Ishikawa (cell line): ENCODE measurements at regions not wholly inside any gene's neighbourhood (a gene's known extent, or its start where the extent isn't known, plus 50 kb on each side); places are given as distances from the start of the nearest gene placed in this dataset.

ENCODE experiments used
- CEBPB ChIP-seq: IDR thresholded peaks from 2 replicates; pipeline ENCODE4 v1.6.1; 2012
- CREB1 ChIP-seq: IDR thresholded peaks from 2 replicates; pipeline ENCODE4 v1.6.1; 2012; ENCODE audit warnings: low read depth
- EGR1 ChIP-seq: IDR thresholded peaks from 2 replicates; pipeline ENCODE4 v1.6.1; 2012
- EP300 ChIP-seq: IDR thresholded peaks from 2 replicates; pipeline ENCODE4 v1.6.1; 2012; ENCODE audit warnings: borderline replicate concordance
- FOXM1 ChIP-seq: IDR thresholded peaks from 2 replicates; pipeline ENCODE4 v1.6.1; 2012; ENCODE audit warnings: low read depth, borderline replicate concordance
- NFIC ChIP-seq: IDR thresholded peaks from 2 replicates; pipeline ENCODE4 v1.6.1; 2012
- RAD21 ChIP-seq: IDR thresholded peaks from 2 replicates; pipeline ENCODE4 v1.6.1; 2012; ENCODE audit warnings: low read depth
- REST ChIP-seq: IDR thresholded peaks from 2 replicates; pipeline ENCODE4 v1.6.1; 2012; ENCODE audit warnings: low read depth, mild to moderate bottlenecking
- TAF1 ChIP-seq: IDR thresholded peaks from 2 replicates; pipeline ENCODE4 v1.6.1; 2012; ENCODE audit warnings: low read depth, mild to moderate bottlenecking
- TCF12 ChIP-seq: IDR thresholded peaks from 2 replicates; pipeline ENCODE4 v1.6.1; 2012; ENCODE audit warnings: low read depth
- TEAD4 ChIP-seq: IDR thresholded peaks from 2 replicates; pipeline ENCODE4 v1.6.1; 2012
- YY1 ChIP-seq: IDR thresholded peaks from 2 replicates; pipeline ENCODE4 v1.6.1; 2012; ENCODE audit warnings: low read depth
- ZBTB7A ChIP-seq: IDR thresholded peaks from 2 replicates; pipeline ENCODE4 v1.6.1; 2012; ENCODE audit warnings: low read depth
- TF ChIP-seq, protein P1 (sequence below): IDR thresholded peaks from 2 replicates; pipeline ENCODE4 v1.6.1; 2012
- TF ChIP-seq, protein P2 (sequence below): IDR thresholded peaks from 2 replicates; pipeline ENCODE4 v1.6.1; 2012

DNA sequence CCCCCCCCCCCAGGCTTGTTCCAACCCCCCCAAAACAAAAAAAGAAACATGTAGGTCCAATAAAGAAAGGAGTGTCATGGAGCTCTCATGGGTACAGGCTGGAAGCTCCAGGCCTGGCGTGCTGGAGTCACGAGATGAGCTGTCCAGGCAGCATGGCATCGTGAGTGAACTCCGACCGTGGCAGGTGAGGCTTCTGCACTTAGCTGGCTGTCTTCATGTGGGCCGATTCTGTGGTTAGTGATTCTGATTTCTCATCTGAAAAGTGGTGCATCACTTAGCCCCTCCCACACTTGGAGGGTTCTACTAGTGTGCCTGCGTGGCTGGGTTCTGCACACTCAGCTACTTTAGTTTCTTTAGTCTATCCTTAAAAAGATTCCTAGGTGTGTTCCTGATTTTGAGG, 126.4 kb upstream of the MGAT5 start:
- TF ChIP-seq RAD21 (no peak), YY1 (no peak), EP300 (no peak), TCF12 (no peak), ZBTB7A (no peak)

DNA sequence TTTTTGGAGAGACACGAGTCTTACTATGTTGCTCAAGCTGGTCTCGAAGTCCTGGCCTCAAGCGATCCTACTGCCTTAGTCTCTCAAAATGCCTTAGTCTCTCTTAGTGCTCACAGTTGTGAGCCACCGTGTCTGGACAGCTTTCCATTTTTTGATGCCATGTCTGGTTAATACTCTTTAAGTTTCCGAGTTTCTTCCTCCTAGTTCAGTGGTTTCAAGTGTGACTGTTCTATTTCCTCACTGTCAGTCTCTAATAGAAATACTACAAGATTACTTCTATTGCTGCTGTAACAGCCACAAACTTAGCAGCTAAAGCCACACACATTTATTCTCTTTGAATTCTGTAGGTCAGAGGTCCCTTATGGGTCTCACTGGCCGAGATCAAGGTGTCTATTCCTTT, 125.1 kb upstream of the MGAT5 start:
- no peak for TF ChIP-seq EGR1
- no peak for TF ChIP-seq TCF12
- TF ChIP-seq, protein P1, sequence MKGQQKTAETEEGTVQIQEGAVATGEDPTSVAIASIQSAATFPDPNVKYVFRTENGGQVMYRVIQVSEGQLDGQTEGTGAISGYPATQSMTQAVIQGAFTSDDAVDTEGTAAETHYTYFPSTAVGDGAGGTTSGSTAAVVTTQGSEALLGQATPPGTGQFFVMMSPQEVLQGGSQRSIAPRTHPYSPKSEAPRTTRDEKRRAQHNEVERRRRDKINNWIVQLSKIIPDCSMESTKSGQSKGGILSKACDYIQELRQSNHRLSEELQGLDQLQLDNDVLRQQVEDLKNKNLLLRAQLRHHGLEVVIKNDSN = no peak
- TF ChIP-seq TEAD4 = no peak
- TF ChIP-seq, protein P2, sequence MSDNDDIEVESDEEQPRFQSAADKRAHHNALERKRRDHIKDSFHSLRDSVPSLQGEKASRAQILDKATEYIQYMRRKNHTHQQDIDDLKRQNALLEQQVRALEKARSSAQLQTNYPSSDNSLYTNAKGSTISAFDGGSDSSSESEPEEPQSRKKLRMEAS = no peak
- no peak for TF ChIP-seq EP300
- TF ChIP-seq CEBPB = no peak
- no peak for TF ChIP-seq NFIC
- no peak for TF ChIP-seq CREB1
- TF ChIP-seq REST = no peak
- no peak for TF ChIP-seq FOXM1
- no peak for TF ChIP-seq TAF1
- TF ChIP-seq YY1 = no peak
- TF ChIP-seq ZBTB7A = no peak
- no peak for TF ChIP-seq RAD21

DNA sequence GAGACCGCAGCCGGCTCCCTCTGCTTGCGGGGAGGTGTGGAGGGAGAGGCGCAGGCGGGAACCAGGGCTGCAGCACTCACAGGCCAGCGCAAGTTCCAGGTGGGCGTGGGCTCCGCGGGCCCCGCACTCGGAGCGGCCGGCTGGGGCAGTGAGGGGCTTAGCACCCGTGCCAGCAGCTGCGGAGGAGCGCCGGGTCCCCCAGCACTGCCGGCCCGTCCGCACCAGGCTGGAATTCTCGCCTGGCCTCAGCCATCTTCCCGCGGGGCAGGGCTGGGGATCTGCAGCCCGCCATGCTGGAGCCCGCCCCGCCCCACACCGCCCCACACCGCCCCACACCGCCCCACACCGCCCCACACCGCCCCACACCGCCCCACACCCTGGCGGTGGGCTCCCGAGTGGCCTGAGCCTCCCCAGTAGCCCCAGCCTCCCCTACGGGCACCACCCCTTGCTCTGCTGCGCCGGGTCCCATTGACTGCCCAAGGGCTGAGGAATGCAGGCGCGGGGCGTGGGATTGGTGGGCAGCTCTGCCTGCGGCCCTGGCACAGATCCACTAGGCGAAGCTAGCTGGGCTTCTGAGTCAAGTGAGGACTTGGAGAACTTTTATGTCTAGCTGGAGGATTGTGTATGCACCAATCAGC, 123.9 kb upstream of the MGAT5 start:
- TF ChIP-seq, protein P1 = no peak
- TF ChIP-seq EGR1 = no peak
- no peak for TF ChIP-seq RAD21

DNA sequence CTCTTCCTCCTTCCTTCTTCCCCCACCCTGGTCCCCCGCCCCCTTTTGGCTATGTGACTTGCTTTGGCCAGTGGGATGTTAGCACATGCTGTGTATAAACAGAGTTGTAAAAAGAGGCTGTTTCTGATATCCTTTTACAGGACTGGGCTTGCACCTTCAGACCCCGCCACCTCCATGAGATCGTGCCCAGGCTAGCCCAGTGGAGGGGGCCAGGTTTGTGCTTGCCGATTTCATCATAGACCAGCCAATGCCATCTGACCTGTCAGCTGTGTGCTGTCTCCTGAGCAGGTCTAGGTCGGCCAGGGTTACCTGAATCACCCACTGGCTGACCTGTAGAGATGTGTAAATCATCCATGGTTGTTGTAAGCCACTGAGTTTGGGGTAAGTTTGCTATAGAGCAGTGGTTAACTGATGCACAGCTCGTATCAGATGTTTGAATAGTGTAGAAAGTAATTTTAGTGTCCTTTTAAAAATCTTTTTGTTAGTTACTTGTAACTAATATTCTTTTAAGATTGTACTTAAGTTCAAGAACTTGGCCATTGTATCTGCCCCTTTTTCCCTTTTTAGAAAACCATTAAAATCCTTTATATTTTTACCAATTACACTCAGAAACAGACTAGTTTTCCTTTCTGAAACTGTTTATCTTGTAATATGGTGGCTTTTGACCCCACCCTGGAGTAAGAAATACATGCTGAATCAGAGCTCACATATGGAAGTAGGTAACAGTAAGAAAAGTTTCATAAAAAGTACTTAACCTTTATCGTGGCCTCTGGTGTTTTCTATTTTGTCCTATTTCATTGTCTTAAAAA, 122.0 kb upstream of the MGAT5 start:
- TF ChIP-seq CREB1 (no peak), CEBPB (no peak), TAF1 (no peak), RAD21 (no peak), EP300 (no peak), EGR1 (no peak), REST (no peak), NFIC (no peak), FOXM1 (no peak), ZBTB7A (no peak), TEAD4 (no peak), TCF12 (no peak), YY1 (no peak)
- TF ChIP-seq, protein P2 = no peak
- TF ChIP-seq, protein P1 = no peak

DNA sequence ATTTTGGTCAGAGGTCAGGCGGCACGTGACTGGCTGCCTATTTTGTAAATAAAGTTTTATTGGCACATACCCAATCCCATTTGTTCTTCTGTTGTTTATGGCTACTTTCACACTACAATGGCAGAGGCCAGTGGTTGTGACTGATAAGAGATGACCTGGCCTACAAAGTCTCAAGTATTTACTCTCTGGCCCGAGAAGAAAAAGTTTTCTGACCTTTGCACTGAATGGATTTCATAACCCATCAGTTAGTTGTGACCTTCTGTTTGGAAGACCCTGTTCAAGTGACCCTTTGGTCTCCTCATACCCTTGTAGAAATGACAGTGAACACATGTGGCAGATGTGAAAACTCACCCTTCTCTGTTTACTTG, 121.4 kb upstream of the MGAT5 start:
- no peak for TF ChIP-seq TEAD4
- TF ChIP-seq, protein P2 = no peak
- no peak for TF ChIP-seq RAD21
- TF ChIP-seq EGR1 = no peak
- no peak for TF ChIP-seq CREB1
- no peak for TF ChIP-seq NFIC
- TF ChIP-seq, protein P1 = no peak
- TF ChIP-seq YY1 = no peak
- no peak for TF ChIP-seq EP300
- no peak for TF ChIP-seq CEBPB
- TF ChIP-seq REST = no peak
- no peak for TF ChIP-seq TCF12
- TF ChIP-seq ZBTB7A = no peak
- TF ChIP-seq TAF1 = no peak
